ENCODE measurements at regions not wholly inside any gene's neighbourhood (a gene's known extent, or its start where the extent isn't known, plus 50 kb on each side); places are given as distances from the start of the nearest gene placed in this dataset.

DNA sequence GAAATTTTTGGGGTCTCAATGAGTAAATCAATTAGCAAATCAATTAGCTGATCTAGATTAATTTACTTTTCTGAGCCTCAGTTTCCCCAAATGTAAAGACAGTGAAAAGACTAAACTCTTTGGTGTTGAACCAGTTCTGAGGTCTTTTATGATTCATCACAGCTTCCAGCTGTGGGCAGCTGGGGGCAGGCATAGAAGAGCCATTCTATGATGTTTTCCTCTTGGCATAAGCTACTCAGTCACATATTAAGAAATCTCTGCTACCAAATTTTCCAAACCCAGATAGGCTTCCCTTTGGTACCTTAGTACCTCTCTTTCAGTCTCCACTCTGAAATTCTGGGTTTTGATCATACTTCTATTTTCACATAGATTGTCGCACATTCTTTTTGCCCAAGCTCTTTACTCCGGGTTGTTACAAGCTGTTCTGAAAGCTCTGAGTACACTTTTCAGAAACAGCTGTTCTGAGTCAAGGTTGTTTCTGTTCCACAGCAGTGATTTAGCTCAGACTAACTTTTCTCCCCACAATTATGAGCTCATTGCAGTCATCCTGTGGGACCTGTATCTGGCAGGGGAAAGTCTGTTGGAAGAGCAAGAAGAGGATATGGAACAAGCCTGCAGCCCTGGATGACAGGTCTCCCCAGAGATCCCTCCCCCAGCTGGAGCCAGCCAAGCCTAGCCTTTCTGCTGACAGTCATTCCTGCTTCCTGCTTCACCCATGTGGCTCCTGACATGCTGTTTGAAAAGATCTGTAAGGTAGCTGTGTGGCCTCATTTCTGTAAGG lies 599.6 kb upstream of the GHITM start:
- H3K79me2 ChIP-seq (ENCODE audit: control insufficient read depth, insufficient read depth, low read length) = no peaks in the 10 kb centered on the region
- H3K9me1 ChIP-seq (ENCODE audit: control insufficient read depth, extremely low read depth, insufficient read depth, low read length) = no peaks in the 10 kb centered on the region
- no peaks in the 10 kb centered on the region for H3K9me3 ChIP-seq (ENCODE audit: control insufficient read depth, low read depth, low read length)
- TF ChIP-seq EZH2 (IDR thresholded peaks at IDR 0.05; ENCODE audit: low read length) = no peak
- TF ChIP-seq, protein P1, sequence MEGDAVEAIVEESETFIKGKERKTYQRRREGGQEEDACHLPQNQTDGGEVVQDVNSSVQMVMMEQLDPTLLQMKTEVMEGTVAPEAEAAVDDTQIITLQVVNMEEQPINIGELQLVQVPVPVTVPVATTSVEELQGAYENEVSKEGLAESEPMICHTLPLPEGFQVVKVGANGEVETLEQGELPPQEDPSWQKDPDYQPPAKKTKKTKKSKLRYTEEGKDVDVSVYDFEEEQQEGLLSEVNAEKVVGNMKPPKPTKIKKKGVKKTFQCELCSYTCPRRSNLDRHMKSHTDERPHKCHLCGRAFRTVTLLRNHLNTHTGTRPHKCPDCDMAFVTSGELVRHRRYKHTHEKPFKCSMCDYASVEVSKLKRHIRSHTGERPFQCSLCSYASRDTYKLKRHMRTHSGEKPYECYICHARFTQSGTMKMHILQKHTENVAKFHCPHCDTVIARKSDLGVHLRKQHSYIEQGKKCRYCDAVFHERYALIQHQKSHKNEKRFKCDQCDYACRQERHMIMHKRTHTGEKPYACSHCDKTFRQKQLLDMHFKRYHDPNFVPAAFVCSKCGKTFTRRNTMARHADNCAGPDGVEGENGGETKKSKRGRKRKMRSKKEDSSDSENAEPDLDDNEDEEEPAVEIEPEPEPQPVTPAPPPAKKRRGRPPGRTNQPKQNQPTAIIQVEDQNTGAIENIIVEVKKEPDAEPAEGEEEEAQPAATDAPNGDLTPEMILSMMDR (optimal IDR thresholded peaks at IDR 0.05 in 1 of 3, IDR thresholded peaks at IDR 0.05 in 1 of 3, conservative IDR thresholded peaks at IDR 0.05 in 1 of 3; ENCODE audit: extremely low read depth in 1 of 3, insufficient read depth in 2 of 3, low read length in 3 of 3) = no peak
- H3K4me1 ChIP-seq (ENCODE audit: control insufficient read depth, extremely low read depth, insufficient read depth, low read length) = no peaks in the 10 kb centered on the region
- H2AFZ ChIP-seq (ENCODE audit: control insufficient read depth, low read length) = no peak overlapping the region
- no peak overlapping the region for H3K9ac ChIP-seq (ENCODE audit: control insufficient read depth, extremely low read depth, insufficient read depth, low read length)
- no peaks in the 10 kb centered on the region for H3K27me3 ChIP-seq (ENCODE audit: control insufficient read depth, extremely low read depth, insufficient read depth, low read length)
- H3K36me3 ChIP-seq (ENCODE audit: control insufficient read depth in 2 of 2, extremely low read depth in 1 of 2, insufficient read depth in 2 of 2, low read length in 2 of 2) = no peaks in the 10 kb centered on the region
- DNase-seq (ENCODE audit: low read depth, low spot score) = no peak
- no peak overlapping the region for H3K27ac ChIP-seq (ENCODE audit: control insufficient read depth, insufficient read depth, low read length)
- no peak overlapping the region for H3K4me3 ChIP-seq (ENCODE audit: control insufficient read depth in 2 of 3, extremely low read depth in 1 of 3, insufficient read depth in 2 of 3, low read depth in 1 of 3, low read length in 3 of 3)
- H3K4me2 ChIP-seq (ENCODE audit: control insufficient read depth, extremely low read depth, insufficient read depth, low read depth, low read length) = no peak overlapping the region
- dilution Hi-C loops (cut with MboI; ENCODE audit: extremely low pct_ligation_motif_present, low sequenced_read_pairs) = no loop called here
- FAIRE-seq = no peak
- H4K20me1 ChIP-seq (ENCODE audit: control insufficient read depth, extremely low read depth, insufficient read depth, low read length) = no peaks in the 10 kb centered on the region

DNA sequence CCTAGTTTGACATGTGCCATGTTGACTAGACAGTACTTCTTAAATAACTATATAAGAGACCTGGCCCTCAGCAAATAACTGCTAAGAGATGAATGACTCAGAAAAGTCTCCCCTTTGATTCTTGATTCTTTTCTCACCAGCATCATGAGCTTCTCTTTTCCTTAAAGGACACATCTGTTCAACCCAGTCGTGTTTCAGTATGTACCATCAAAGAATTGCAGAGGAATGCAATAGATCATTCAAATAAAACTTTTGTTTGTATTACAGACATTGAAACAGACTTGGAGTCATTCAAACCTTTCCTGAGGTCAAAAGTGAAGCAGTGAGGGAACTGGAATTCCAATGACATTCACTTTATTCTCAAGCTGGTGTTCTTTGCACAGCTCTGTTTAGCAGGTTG lies 598.3 kb upstream of the GHITM start:
- H3K79me2 ChIP-seq (ENCODE audit: control insufficient read depth, insufficient read depth, low read length) = no peaks in the 10 kb centered on the region
- dilution Hi-C loops (cut with MboI; ENCODE audit: extremely low pct_ligation_motif_present, low sequenced_read_pairs) = no loop called here
- H3K9me3 ChIP-seq (ENCODE audit: control insufficient read depth, low read depth, low read length) = no peaks in the 10 kb centered on the region
- TF ChIP-seq, protein P1 (optimal IDR thresholded peaks at IDR 0.05 in 1 of 3, IDR thresholded peaks at IDR 0.05 in 1 of 3, conservative IDR thresholded peaks at IDR 0.05 in 1 of 3; ENCODE audit: extremely low read depth in 1 of 3, insufficient read depth in 2 of 3, low read length in 3 of 3) = no peak
- TF ChIP-seq EZH2 (IDR thresholded peaks at IDR 0.05; ENCODE audit: low read length) = no peak
- no peaks in the 10 kb centered on the region for H3K27me3 ChIP-seq (ENCODE audit: control insufficient read depth, extremely low read depth, insufficient read depth, low read length)
- DNase-seq (ENCODE audit: low read depth, low spot score) (no peak), FAIRE-seq (no peak)
- no peak overlapping the region for H3K9ac ChIP-seq (ENCODE audit: control insufficient read depth, extremely low read depth, insufficient read depth, low read length)
- H3K4me3 ChIP-seq (ENCODE audit: control insufficient read depth in 2 of 3, extremely low read depth in 1 of 3, insufficient read depth in 2 of 3, low read depth in 1 of 3, low read length in 3 of 3) = no peak overlapping the region
- H3K9me1 ChIP-seq (ENCODE audit: control insufficient read depth, extremely low read depth, insufficient read depth, low read length) = no peaks in the 10 kb centered on the region
- H3K4me1 ChIP-seq (ENCODE audit: control insufficient read depth, extremely low read depth, insufficient read depth, low read length) = no peaks in the 10 kb centered on the region
- no peaks in the 10 kb centered on the region for H3K36me3 ChIP-seq (ENCODE audit: control insufficient read depth in 2 of 2, extremely low read depth in 1 of 2, insufficient read depth in 2 of 2, low read length in 2 of 2)
- H3K27ac ChIP-seq (ENCODE audit: control insufficient read depth, insufficient read depth, low read length) = no peak overlapping the region
- H2AFZ ChIP-seq (ENCODE audit: control insufficient read depth, low read length) = no peak overlapping the region
- no peak overlapping the region for H3K4me2 ChIP-seq (ENCODE audit: control insufficient read depth, extremely low read depth, insufficient read depth, low read depth, low read length)
- no peaks in the 10 kb centered on the region for H4K20me1 ChIP-seq (ENCODE audit: control insufficient read depth, extremely low read depth, insufficient read depth, low read length)

Data from keratinocyte (primary cell).